ENCODE measurements at regions not wholly inside any gene's neighbourhood (a gene's known extent, or its start where the extent isn't known, plus 50 kb on each side); places are given as distances from the start of the nearest gene placed in this dataset.

DNA sequence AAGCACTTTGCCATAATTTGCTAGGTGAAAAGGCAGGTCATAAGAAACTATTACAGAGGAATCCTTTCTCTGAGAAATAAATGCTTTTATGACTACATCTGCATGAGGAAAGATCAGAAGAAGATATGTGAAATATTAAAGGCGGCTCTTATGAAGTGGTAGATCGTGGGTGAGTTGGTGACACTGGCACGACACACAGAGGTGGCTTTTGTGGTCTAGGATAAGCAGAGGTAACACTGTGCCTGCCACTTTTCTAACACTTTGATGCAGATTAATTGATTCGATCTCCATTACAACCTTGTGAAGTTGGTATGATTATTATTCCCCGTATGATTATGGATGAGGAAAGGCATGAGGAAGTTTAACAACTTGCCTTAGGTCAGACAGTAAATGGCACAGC is 60.0 kb upstream of the ELK3 start:
- no peak for DNase-seq

DNA sequence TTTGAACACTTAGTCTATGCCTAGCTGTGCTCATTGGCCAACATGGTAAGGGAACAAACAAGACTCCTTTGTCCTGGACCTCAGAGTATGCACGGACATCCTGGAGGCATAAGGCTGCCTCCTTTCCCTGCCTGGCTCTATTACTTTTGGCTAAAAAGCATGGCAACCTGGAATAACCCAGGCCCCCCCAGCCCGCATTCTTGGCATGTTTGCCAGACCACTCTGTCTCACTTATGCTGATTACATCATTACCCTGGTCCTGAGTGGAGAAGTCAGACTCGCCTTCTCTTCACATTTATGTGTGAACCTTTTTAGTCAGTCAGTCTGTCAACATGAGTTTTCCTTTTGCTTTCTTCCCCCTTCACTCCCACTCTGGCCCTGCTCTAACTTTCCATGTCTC is 58.0 kb upstream of the ELK3 start:
- DNase-seq: no peak

DNA sequence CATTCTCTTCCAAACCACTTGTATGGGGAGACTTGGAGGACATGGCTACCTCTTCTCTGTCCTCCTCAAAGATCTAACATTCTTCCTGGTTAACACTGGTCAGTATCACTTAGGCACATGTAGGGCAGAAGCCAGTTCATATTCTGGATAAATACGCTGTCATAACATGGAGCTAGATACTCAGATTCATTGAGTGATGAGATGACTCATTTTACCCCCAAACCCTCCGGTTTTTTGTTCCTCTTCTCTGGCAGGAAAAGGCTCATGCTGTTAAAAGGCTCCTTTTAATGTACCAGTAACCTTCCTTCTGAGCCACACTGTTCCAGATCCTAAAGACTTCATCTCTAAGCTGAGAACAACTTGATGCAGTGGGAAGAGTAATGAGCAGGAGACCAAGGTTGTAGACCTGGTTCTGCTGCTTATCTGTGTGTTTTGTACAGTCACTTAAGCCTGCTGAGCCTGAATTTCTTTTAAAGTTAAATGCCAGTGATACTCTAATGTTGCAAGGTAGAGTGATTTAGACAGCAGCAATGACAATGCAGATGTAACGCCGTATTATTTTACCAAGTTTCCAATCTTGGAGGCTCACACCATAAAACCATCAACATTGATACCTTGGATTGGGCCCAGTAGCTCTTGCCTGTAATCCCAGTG is 57.3 kb upstream of the ELK3 start:
- peak in 1 of 5 donors; percentile 19 for DNase-seq

DNA sequence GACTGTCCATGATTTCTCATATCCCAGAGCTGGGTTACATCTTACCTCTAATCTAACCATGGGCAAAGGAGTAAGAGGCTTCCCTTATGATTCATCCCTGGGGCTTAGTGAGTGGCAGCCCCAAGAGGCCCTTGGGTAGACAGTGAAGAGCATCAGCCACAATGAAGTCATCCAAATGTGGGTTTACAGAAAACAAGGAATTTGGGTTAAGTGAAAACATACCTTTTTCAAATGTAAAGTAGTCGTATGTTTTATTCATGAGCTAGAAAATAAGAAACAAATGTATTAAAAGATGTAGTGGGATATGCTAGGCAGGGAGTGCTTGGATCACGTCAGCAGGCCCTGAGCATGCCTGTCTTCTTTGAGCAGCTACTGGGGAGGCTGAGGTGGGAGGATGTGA is 54.0 kb upstream of the ELK3 start:
- no peak for DNase-seq

DNA sequence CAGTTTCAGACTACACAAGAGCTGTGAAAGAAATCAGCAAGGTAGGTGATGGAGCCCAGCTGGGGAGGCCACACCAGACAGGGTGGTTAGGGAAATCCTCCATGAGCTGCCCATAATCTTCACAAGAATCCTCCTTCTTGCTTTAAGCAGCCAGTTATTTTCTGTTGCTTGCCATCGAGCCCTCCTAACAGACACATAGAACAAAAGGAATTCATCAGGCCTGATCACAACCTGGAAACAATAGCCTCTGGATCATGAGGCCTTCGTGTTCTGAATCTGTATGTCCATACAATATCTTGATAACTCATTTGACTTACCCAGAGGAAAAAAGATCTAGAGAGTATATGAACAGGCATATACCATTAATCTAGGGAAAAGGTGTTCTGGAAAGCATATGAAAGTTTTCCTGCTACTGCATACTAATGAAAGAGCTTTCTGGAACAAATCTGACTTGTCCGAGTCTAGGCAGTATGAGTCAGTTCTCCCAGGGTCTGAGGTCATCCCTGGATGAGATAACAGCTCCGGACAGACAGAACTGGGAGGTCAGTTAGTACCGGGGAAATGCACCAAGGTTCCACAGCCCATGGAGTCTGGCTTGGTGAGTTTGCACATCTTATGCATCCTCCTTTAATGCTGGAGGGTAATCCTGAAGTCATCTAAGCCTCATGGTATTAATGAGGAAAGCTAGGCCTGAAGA is 52.8 kb upstream of the ELK3 start:
- no peak for DNase-seq

DNA sequence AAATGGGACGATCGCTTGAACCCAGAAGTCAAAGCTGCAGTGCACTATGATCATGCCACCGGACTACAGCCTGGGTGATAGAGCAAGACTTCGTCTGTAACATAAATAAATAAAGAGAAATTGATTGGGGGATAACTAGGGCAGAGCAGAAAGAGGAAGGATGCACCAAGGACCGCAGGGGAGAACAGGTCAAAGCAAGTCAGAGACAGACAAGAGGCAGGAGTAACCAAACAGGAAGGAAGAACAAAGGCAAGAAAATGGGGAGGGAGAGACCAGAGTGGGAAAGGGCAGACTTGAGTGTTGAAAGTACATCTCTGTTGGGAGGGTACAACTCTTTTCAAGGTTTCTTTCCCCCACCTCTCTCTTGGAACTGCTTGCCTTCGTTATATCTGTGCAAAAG is 50.8 kb upstream of the ELK3 start:
- no peak for DNase-seq

DNA sequence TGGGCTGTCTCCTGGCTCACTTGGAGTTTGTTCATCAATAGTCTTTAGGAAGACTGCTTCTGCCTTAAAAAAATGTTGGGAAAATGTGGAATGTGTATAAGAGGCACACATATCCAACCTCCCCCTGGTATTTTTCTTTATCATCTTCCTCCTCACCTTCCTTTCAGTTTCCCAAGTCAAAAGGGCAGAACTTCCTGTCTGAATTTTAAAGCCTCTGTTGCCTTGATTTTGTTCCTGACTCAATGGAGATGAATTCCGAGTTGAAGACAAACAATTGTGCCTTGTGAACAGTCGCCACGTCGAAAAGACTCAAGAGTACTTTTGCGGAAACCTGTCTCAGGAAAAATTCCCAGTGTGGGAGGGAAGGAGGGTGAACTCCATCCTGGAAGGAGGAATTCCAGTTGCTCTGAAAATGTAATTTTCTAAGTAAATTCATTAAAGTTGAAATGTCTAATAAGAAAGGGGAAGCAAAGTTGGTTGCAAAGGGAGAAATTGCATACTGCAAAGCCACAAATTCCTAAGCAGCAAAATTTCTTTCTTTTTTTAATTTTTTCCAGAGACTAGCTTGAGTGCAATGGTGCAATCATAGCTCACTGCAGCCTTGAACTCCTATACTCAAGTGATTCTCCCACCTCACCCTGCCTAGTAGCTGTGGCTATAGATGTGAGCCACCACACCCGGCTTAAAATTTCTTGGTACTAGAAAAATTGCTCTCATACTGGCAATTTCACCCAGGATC is 50.2 kb upstream of the ELK3 start:
- DNase-seq: no peak
